HEK293 (cell line): ENCODE measurements at regions not wholly inside any gene's neighbourhood (a gene's known extent, or its start where the extent isn't known, plus 50 kb on each side); places are given as distances from the start of the nearest gene placed in this dataset.

Experiments
- CTCF ChIP-seq: fragments of 450-650 bp; formaldehyde crosslinking; IDR thresholded peaks from 2 replicates; pipeline ENCODE4 v1.5.1; 2016; ENCODE audit warnings: missing biosample characterization, missing genetic modification characterization
- ZBTB49 ChIP-seq: fragments of 450-650 bp; formaldehyde crosslinking; IDR thresholded peaks from 2 replicates; pipeline ENCODE4 v1.5.1; 2016; ENCODE audit warnings: missing biosample characterization, missing genetic modification characterization, low read depth
- ZNF23 ChIP-seq: fragments of 450-650 bp; formaldehyde crosslinking; IDR thresholded peaks from 2 replicates; pipeline ENCODE4 v1.5.1; 2016; ENCODE audit warnings: missing biosample characterization, missing genetic modification characterization, borderline replicate concordance
- ZNF560 ChIP-seq: fragments of 450-650 bp; formaldehyde crosslinking; IDR thresholded peaks from 2 replicates; pipeline ENCODE4 v1.5.1; 2017; ENCODE audit warnings: missing biosample characterization, missing genetic modification characterization, borderline replicate concordance
- ZNF621 ChIP-seq: fragments of 450-650 bp; formaldehyde crosslinking; IDR thresholded peaks from 2 replicates; pipeline ENCODE4 v1.5.1; 2017; ENCODE audit warnings: missing biosample characterization, missing genetic modification characterization

DNA sequence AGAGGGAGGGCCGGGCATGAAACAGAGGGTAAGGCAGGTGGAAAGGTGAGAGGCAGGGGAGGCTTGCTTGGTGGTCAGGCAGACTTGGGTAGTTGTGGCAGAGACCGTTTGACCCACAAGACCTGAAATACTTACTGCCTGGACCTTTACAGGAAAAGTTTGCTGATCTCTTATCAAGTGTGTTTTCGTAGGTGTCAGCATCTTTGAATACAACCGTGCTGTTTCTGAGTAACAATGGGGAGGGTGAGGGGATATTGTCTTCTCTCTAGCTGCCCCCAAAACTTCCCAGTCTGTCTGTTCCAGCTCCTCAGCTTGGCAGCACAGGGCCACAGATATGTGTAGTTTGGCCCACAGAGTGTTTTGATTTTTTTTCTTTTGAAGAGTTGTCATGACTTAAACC, 212.5 kb upstream of the MPHOSPH6 start:
- TF ChIP-seq ZNF621 (no peak), ZNF23 (tag by site-specific recombination) (no peak), CTCF (tag by site-specific recombination) (no peak), ZNF560 (no peak), ZBTB49 (no peak)
